Hepatic stellate cell (primary cell): ENCODE measurements at regions not wholly inside any gene's neighbourhood (a gene's known extent, or its start where the extent isn't known, plus 50 kb on each side); places are given as distances from the start of the nearest gene placed in this dataset.

Experiments
- DNase-seq: peaks from one replicate; pipeline ENCODE4 v3.0.0; 2011; ENCODE audit warnings: low spot score

GRCh38 chr16:86917471-86918365, 339.4 kb downstream of the FOXL1 start:
- no peak for DNase-seq

GRCh38 chr16:86918637-86919036, 340.3 kb downstream of the FOXL1 start:
- no peak for DNase-seq

GRCh38 chr16:86919078-86919477, 340.7 kb downstream of the FOXL1 start:
- no peak for DNase-seq

- DNase-seq = no peak
These were observed 341.4 kb downstream of the FOXL1 start for GRCh38 chr16:86919578-86920305.

- no peak for DNase-seq
These were observed 342.9 kb downstream of the FOXL1 start for GRCh38 chr16:86921289-86921688.

- no peak for DNase-seq
These were observed 344.0 kb downstream of the FOXL1 start for GRCh38 chr16:86922311-86922710.

GRCh38 chr16:86923656-86924055, 345.3 kb downstream of the FOXL1 start:
- DNase-seq = no peak

- peak; percentile 96 for DNase-seq
These were observed 346.2 kb downstream of the FOXL1 start for GRCh38 chr16:86924537-86924936.

- DNase-seq = peak; percentile 94
These were observed 346.9 kb downstream of the FOXL1 start for GRCh38 chr16:86925067-86925791.

GRCh38 chr16:86926181-86927094, 348.1 kb downstream of the FOXL1 start:
- no peak for DNase-seq

- DNase-seq = no peak
These were observed 349.4 kb downstream of the FOXL1 start for GRCh38 chr16:86927699-86928098.

GRCh38 chr16:86928523-86929011, 350.2 kb downstream of the FOXL1 start:
- DNase-seq = peak; percentile 36

GRCh38 chr16:86929057-86929871, 350.9 kb downstream of the FOXL1 start:
- DNase-seq = peak; percentile 99

GRCh38 chr16:86930001-86930400, 351.7 kb downstream of the FOXL1 start:
- DNase-seq = no peak

GRCh38 chr16:86930663-86931373, 352.5 kb downstream of the FOXL1 start:
- no peak for DNase-seq

- peak; percentile 88 for DNase-seq
These were observed 353.1 kb downstream of the FOXL1 start for GRCh38 chr16:86931410-86931941.

- DNase-seq = no peak
These were observed 354.0 kb downstream of the FOXL1 start for GRCh38 chr16:86932130-86932982.

- DNase-seq = no peak
These were observed 356.4 kb downstream of the FOXL1 start for GRCh38 chr16:86934581-86935375.
